ENCODE measurements at regions not wholly inside any gene's neighbourhood (a gene's known extent, or its start where the extent isn't known, plus 50 kb on each side); places are given as distances from the start of the nearest gene placed in this dataset.

DNA sequence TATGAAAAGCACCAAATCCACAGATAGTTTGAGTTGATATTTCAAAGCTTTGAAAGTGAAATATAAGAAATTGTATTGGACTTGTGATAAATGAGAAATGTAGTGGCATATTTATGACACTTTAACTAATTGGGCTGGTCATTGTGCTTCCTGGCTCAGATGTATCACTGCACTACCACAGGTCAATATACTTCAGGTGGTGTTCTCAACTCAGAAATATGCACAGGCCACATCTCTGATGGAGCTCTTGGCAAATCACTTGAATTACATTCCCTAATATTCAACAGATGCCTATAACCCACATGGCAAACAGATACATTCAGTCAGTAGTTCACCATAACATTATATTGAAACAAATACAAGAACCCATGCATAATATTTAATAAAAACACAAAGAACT lies 209.6 kb downstream of the LYPLAL1 start:
- Mint-ChIP-seq H3K4me3 (no peak overlapping the region), H3K4me1 (no peaks in the 10 kb centered on the region), H3K27me3 (no peaks in the 10 kb centered on the region), H3K9me3 (peaks cover 0 to 5% of the 10 kb centered on the region in 2 donors), H3K27ac (no peak overlapping the region)
- ATAC-seq (no peak), DNase-seq (no peak)

DNA sequence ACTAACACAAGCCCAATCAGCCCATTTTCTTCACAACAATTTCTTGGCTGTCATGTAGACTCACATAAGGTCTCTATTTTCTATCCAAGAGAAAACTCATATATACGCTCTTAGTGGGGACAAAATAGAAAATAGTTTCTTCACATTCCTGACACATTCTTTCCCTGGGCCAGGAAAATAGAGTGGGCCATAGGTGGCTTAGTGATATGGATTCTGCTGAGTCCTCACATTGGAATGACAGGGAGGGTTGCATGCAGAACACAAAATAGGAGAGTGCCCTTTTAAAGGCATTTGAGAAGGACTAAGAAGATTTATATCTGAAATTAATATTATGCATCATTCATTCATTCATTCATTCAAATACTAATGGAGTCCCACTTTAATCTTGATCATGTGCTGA lies 207.7 kb downstream of the LYPLAL1 start:
- no peaks in the 10 kb centered on the region for H3K4me1 Mint-ChIP-seq
- no peak overlapping the region for H3K27ac Mint-ChIP-seq
- peaks cover 0 to 5% of the 10 kb centered on the region in 2 donors for H3K9me3 Mint-ChIP-seq
- no peak for ATAC-seq
- no peaks in the 10 kb centered on the region for H3K27me3 Mint-ChIP-seq
- no peak overlapping the region for H3K4me3 Mint-ChIP-seq
- DNase-seq, result no peak

DNA sequence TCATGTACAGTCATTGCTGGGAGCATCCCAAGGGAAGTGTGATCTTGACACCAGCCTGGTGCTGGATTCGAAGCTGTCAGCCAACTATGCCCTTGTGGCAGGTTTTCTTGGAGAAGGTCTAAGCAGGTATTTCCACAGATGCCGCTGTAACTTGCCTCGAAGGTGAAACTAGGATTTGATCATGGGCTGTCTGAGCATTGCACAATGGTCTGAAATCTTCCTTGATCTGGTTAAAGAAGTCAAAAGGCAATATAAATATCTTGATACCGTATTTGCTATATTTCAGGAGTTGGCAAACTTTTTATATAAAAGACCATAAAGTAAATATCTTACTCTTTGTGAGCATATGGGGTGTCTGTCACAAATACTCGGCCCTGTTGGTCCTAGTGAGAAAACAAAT lies 206.8 kb downstream of the LYPLAL1 start:
- Mint-ChIP-seq H3K9me3 (peaks cover 0 to 5% of the 10 kb centered on the region in 2 donors), H3K4me1 (no peaks in the 10 kb centered on the region), H3K4me3 (no peak overlapping the region), H3K27ac (no peak overlapping the region), H3K27me3 (no peaks in the 10 kb centered on the region)
- DNase-seq, result no peak
- ATAC-seq, result no peak

DNA sequence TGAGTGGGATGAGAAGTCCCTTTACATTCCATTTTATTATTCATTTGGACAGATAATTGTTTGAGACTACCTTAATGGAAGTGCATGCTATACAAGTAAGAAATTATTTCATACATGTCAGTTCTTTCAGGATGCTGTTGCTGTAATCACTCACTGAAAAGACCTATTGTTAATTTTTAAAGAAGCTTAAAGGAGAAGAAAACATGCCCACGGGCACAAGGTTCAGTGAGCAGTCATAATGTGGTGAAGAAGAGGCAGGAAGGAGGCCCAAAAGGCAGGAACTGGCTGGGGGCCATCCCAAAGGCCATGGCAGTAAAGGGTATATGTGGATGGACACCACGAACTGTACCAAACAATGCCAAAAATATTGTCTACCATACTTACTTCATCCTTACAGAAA lies 206.0 kb downstream of the LYPLAL1 start:
- peaks cover 0 to 5% of the 10 kb centered on the region in 2 donors for H3K9me3 Mint-ChIP-seq
- no peaks in the 10 kb centered on the region for H3K4me1 Mint-ChIP-seq
- H3K27me3 Mint-ChIP-seq, result no peaks in the 10 kb centered on the region
- DNase-seq (no peak), ATAC-seq (no peak)
- no peak overlapping the region for H3K4me3 Mint-ChIP-seq
- H3K27ac Mint-ChIP-seq, result no peak overlapping the region

DNA sequence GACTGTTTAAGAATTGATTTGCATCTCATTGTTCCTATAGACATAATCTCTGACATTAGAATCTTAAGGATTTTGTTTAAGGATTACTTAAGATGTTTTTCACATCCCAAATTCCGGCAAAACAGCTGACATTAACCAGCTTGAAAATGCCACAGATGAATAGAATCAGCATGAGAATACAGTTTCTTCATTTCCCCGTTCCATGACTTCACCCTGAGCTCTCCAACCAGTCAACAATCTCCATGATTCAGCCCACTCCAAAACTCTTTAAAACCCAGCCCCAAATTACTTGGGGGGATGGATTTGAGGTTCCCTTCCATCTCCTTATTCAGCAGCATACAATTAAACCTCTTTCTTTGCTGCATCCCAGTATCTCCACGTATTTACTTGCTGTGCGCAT lies 201.0 kb downstream of the LYPLAL1 start:
- H3K27ac Mint-ChIP-seq, result no peak overlapping the region
- DNase-seq (no peak), ATAC-seq (no peak)
- H3K4me1 Mint-ChIP-seq, result no peaks in the 10 kb centered on the region
- H3K4me3 Mint-ChIP-seq, result no peak overlapping the region
- H3K27me3 Mint-ChIP-seq, result no peaks in the 10 kb centered on the region
- no peaks in the 10 kb centered on the region for H3K9me3 Mint-ChIP-seq

DNA sequence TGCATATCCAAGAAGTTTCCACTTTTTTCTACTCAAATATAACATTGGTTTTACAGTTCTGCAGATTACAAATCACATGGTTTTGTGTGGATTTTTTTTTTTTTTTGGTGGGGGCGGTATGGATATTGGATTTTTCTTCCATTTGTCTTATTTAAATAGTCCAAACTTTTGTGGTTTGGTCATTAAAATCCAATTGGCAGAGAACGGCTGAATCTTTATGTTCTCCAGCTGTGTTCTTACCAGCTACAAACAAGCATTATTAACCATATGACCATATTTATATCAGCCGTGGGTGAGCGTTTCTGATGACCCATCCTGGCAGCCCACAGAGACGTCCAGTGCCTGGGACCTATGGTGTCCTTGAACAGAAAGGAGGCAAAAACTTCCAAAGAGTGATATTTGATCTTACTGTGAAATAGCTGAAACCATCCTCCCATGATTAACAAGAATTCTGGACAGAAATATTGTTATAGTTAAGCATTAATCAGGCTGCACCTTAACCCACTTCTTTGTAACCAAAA lies 200.4 kb downstream of the LYPLAL1 start:
- Mint-ChIP-seq H3K4me3 (no peak overlapping the region), H3K27me3 (no peaks in the 10 kb centered on the region), H3K9me3 (no peaks in the 10 kb centered on the region), H3K27ac (no peak overlapping the region), H3K4me1 (no peaks in the 10 kb centered on the region)
- ATAC-seq (no peak), DNase-seq (no peak)

DNA sequence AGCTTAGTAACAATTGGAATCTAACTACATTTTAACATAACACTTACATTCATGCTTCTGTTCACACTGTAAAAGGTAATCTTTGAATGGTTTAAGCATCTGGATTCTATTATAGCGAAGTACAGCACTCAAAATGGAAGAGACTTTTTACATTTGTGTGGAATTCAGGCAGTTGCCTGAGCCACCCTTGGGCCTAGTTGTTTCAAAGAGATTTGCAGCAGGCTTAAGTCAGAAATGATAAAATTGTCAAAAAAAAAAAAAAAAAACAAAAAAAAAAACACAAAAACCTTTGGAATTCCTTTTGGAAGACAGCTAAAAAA lies 199.9 kb downstream of the LYPLAL1 start:
- no peak for DNase-seq
- Mint-ChIP-seq H3K27me3 (no peaks in the 10 kb centered on the region), H3K27ac (no peak overlapping the region), H3K9me3 (no peaks in the 10 kb centered on the region), H3K4me3 (no peak overlapping the region), H3K4me1 (no peaks in the 10 kb centered on the region)
- no peak for ATAC-seq

DNA sequence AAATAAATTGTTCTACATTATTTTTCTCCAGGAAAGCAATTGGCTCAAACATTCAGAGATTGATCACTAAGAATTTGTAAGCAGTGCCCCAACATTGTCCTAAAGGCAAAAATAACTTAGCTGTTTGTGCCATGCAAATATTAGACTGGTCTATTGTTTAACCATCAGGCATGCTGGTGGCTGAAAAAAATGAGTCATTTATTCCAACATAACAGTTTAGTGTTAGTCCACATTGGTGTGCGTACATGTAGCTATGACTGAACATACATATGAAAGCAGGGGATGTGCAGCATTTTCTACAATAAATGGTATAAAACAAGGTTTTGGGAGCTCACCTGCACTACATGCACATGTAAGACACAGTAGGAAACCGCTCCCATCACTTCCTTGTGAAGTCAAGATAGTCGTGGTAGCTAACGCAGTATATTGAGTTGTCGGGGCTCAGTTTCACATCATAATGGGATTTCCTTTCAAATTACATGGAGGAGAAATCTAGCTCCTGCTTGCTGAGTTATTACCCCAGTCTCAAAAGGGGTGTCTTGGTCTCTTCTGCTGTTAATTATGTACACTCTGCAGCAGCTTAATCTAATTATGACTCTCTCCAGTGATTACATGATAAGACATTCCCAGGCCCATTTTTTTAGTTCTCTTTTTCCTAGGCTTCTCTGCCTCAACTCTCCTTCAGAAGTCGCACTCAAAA lies 199.4 kb downstream of the LYPLAL1 start:
- H3K9me3 Mint-ChIP-seq, result no peaks in the 10 kb centered on the region

DNA sequence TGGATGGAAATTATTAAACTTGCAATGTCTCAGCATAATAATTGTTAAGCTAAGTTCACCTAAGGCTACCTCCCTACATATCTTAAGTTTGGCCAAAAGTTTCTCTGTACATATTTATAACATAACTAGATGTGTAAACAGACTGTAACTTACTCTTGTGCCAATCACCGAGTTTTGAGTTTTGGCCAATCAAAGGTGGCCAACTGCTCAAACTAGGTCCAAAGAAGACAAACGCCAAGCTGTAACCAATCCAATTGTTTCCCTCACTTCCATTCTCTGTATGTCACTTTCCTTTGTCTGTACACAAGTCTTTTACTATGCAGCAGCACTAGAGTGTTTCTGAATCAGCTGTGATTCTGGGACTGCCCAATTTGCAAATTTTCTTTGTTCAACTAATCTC lies 197.8 kb downstream of the LYPLAL1 start:
- no peak overlapping the region for H3K27ac Mint-ChIP-seq
- no peaks in the 10 kb centered on the region for H3K4me1 Mint-ChIP-seq
- DNase-seq (no peak), ATAC-seq (no peak)
- no peaks in the 10 kb centered on the region for H3K27me3 Mint-ChIP-seq
- H3K4me3 Mint-ChIP-seq, result no peak overlapping the region
- no peaks in the 10 kb centered on the region for H3K9me3 Mint-ChIP-seq

More for the DNA sequence above, 199.4 kb downstream of the LYPLAL1 start:
- ATAC-seq (no peak), DNase-seq (no peak)
- no peaks in the 10 kb centered on the region for H3K27me3 Mint-ChIP-seq
- H3K4me3 Mint-ChIP-seq, result no peak overlapping the region
- no peaks in the 10 kb centered on the region for H3K4me1 Mint-ChIP-seq
- no peak overlapping the region for H3K27ac Mint-ChIP-seq

DNA sequence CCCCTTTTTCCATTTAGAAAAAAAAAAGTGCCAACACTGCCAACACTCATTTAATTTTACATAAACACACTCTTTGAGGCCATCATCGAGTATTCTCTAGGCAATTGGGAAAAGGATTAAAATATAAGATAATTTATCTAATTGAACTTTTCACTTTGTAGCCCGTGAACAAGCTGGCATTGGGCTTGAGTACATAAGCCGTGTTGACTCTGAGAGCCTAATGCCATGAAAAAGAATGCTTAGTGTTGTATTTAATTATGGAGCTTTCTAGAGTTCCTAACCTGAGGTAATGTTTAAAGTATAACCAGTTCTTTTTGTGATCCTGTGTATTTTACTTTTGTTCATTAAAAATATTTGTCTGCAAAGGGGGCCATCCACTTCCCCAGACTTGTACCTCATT lies 193.8 kb downstream of the LYPLAL1 start:
- no peak overlapping the region for H3K27ac Mint-ChIP-seq
- H3K9me3 Mint-ChIP-seq, result peaks cover 0 to 6% of the 10 kb centered on the region in 2 donors
- DNase-seq, result no peak
- H3K4me3 Mint-ChIP-seq, result no peak overlapping the region
- no peaks in the 10 kb centered on the region for H3K27me3 Mint-ChIP-seq
- H3K4me1 Mint-ChIP-seq, result no peaks in the 10 kb centered on the region
- no peak for ATAC-seq

DNA sequence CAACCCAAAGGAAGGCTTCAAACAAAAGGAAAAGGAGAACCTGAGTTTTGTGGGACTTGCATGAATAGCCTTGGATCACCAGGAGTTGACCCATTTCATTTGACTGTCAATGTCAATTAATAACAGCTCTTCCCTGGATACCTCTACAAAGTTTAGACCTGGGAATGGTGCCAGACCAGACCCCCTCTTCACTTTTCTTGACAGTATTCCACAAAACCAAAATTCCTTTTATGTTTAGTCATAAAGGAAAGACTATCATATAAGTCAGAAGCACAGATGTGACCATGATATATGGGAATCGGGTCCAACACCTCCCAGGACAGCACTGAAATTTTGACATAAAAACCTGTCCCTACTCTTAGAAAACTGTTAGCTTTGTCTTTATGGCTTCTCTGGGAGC lies 191.8 kb downstream of the LYPLAL1 start:
- Mint-ChIP-seq H3K27me3 (no peaks in the 10 kb centered on the region), H3K9me3 (peaks cover 0 to 6% of the 10 kb centered on the region in 2 donors), H3K4me3 (no peak overlapping the region), H3K4me1 (no peaks in the 10 kb centered on the region), H3K27ac (no peak overlapping the region)
- DNase-seq, result no peak
- no peak for ATAC-seq

DNA sequence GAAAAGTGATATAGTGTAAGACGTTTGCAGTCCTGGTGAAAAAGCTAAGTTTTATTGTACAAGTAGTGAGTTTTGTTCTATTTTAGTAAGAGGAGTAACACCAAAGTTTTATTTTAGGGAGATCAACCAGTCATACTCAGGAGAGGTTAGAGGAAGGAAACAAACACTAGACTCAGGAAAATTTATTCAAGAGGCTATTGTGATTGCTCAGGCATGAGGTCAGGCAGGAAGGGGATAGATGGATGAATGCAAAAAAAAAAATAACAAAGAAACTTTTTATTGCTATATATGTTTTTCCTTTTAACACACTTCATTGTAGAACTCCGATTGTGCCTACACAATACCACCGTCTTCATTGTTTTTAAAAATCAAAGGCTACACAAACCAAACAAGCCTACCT lies 189.0 kb downstream of the LYPLAL1 start:
- H3K9me3 Mint-ChIP-seq, result peaks cover 0 to 6% of the 10 kb centered on the region in 2 donors
- no peak for DNase-seq
- no peak overlapping the region for H3K4me3 Mint-ChIP-seq
- no peak for ATAC-seq
- no peak overlapping the region for H3K27ac Mint-ChIP-seq
- no peaks in the 10 kb centered on the region for H3K27me3 Mint-ChIP-seq
- no peaks in the 10 kb centered on the region for H3K4me1 Mint-ChIP-seq

DNA sequence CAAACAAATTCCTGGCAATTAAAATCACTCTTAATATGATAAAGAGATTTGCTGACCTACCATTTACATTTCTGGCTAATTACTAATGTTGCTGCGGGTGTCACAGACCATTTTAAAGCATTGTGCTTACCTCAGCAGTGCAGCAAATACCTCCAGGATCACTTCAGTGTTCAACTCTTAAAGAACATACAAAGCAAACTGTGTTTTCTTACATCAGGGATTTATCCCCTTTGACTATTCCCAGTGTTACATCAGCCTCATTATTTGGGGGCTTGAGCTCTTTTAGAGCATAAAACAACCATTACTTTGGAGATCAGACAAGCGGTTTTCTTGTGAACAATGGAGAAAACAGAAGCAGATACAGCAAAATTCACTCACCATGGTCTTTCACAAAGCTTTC lies 185.4 kb downstream of the LYPLAL1 start:
- DNase-seq (no peak), ATAC-seq (no peak)
- Mint-ChIP-seq H3K9me3 (peaks cover 0 to 1% of the 10 kb centered on the region in 2 donors), H3K27ac (no peak overlapping the region), H3K4me1 (no peaks in the 10 kb centered on the region), H3K27me3 (no peaks in the 10 kb centered on the region), H3K4me3 (no peak overlapping the region)

DNA sequence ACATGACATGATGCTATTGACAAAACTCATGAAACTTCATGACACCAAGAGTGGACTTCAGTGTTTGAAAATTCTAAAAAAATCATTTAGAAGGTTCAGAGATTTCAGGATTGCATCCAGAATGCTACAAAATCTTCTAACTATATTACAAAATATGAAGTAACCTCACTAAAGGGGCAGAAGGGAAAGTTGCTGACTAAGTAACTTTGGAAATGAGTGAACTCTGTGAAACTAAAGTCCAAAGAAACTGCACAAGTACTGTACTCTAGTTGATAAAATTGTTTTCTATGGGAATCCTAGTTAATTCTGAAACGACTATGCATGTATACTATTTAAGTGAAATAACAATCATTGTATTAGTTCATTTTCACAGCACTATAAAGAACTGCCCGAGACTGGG lies 184.4 kb downstream of the LYPLAL1 start:
- no peaks in the 10 kb centered on the region for H3K4me1 Mint-ChIP-seq
- no peak overlapping the region for H3K4me3 Mint-ChIP-seq
- DNase-seq (no peak), ATAC-seq (no peak)
- no peaks in the 10 kb centered on the region for H3K9me3 Mint-ChIP-seq
- H3K27ac Mint-ChIP-seq, result peak overlapping the region in 1 of 2 donors; percentile 79
- H3K27me3 Mint-ChIP-seq, result no peaks in the 10 kb centered on the region

DNA sequence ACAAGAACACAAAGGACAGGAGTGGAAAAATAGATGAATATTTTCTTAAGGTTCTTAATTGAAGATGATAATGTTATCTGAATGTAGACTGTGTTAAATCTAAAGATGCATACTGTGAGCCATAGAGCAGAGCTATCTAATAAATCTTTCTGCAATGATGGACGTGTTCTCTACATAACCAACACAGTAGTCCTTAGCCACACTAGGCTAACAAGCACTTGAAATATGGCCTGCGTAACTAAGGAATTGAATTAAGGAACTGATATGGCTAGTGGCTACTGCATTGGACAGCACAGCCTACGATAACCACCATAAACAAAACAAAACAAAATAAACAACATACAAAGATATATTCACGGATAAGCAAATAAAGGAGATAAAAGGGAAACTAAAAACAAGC lies 181.3 kb downstream of the LYPLAL1 start:
- DNase-seq (no peak), ATAC-seq (no peak)
- no peaks in the 10 kb centered on the region for H3K9me3 Mint-ChIP-seq
- no peak overlapping the region for H3K4me3 Mint-ChIP-seq
- no peaks in the 10 kb centered on the region for H3K4me1 Mint-ChIP-seq
- H3K27me3 Mint-ChIP-seq, result no peaks in the 10 kb centered on the region
- H3K27ac Mint-ChIP-seq, result no peak overlapping the region

DNA sequence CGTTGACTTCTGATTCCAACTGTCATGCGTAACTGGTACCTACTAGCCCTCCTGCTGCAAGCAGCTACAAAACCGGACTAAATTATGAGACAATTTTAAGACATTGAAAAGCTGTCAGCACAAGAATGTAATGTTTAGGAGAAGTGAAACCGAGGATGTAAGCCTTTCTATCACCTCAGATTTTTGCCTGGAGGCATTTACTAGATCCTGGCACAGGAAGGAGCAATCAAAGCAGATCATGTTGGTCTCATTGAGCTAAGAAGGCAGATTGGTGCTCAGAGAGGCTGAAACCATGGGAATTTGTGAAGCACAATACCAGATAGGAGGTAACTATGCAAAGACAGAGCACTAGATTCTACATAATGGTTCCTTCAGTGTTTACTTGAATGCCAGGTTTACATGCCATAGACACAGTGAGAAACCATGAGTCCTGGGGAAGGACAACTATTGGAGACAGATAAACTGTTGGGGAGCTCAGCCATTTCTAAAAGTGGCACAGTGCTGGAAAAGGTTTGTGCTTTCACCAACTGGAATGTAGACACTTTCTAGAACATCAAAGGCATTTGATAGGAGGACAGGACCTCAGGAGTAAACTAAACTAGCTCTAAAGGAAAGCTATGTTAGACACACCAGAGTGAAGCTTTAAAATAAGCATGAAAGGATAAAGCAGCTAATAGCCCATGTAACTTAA lies 179.4 kb downstream of the LYPLAL1 start:
- H3K9me3 Mint-ChIP-seq, result no peaks in the 10 kb centered on the region
- ATAC-seq, result no peak
- DNase-seq, result no peak

More for the DNA sequence above, 179.4 kb downstream of the LYPLAL1 start:
- no peak overlapping the region for H3K27ac Mint-ChIP-seq
- H3K4me3 Mint-ChIP-seq, result no peak overlapping the region
- H3K27me3 Mint-ChIP-seq, result no peaks in the 10 kb centered on the region
- no peaks in the 10 kb centered on the region for H3K4me1 Mint-ChIP-seq

Data from stimulated activated naive CD8-positive, alpha-beta T cell treated with anti-CD3 and anti-CD28 coated beads, Interleukin-15, amount 100 ng/mL, for 72 hours (primary cell).